ENCODE measurements at regions not wholly inside any gene's neighbourhood (a gene's known extent, or its start where the extent isn't known, plus 50 kb on each side); places are given as distances from the start of the nearest gene placed in this dataset.

- no peak for TF ChIP-seq POLR2A (IDR thresholded peaks at IDR 0.05)
- TF ChIP-seq EP300 (IDR thresholded peaks at IDR 0.05), result no peak
- no peak for TF ChIP-seq CTCF (IDR thresholded peaks at IDR 0.05)
- no peak for TF ChIP-seq POLR2AphosphoS5 (IDR thresholded peaks at IDR 0.05)
These were observed 627.9 kb upstream of the ZNF385D start for GRCh38 chr3:22378869-22379268.

Data from stomach (tissue), 4 donors.